HEK293 (cell line): ENCODE measurements at regions not wholly inside any gene's neighbourhood (a gene's known extent, or its start where the extent isn't known, plus 50 kb on each side); places are given as distances from the start of the nearest gene placed in this dataset.

ENCODE experiments used
- CTCF ChIP-seq: fragments of 450-650 bp; formaldehyde crosslinking; IDR thresholded peaks from 2 replicates; pipeline ENCODE4 v1.5.1; 2016; ENCODE audit warnings: missing biosample characterization, missing genetic modification characterization
- SP2 ChIP-seq: fragments of 450-650 bp; formaldehyde crosslinking; IDR thresholded peaks from 2 replicates; pipeline ENCODE4 v1.5.1; 2016; ENCODE audit warnings: missing biosample characterization, missing genetic modification characterization
- ZBTB21 ChIP-seq: fragments of 450-650 bp; formaldehyde crosslinking; IDR thresholded peaks from 2 replicates; pipeline ENCODE4 v1.5.1; 2017; ENCODE audit warnings: missing biosample characterization, missing genetic modification characterization
- ZBTB44 ChIP-seq: fragments of 450-650 bp; IDR thresholded peaks from 2 replicates; pipeline ENCODE4 v1.5.1; 2018; ENCODE audit warnings: missing biosample characterization, mild to moderate bottlenecking, missing genetic modification characterization
- ZBTB49 ChIP-seq: fragments of 450-650 bp; formaldehyde crosslinking; IDR thresholded peaks from 2 replicates; pipeline ENCODE4 v1.5.1; 2016; ENCODE audit warnings: missing biosample characterization, missing genetic modification characterization, low read depth
- ZNF404 ChIP-seq: fragments of 450-650 bp; formaldehyde crosslinking; IDR thresholded peaks from 2 replicates; pipeline ENCODE4 v1.5.1; 2017; ENCODE audit warnings: missing biosample characterization, missing genetic modification characterization
- ZNF426 ChIP-seq: fragments of 450-650 bp; formaldehyde crosslinking; IDR thresholded peaks from 2 replicates; pipeline ENCODE4 v1.5.1; 2017; ENCODE audit warnings: missing biosample characterization, missing genetic modification characterization, mild to moderate bottlenecking, inconsistent platforms, moderate library complexity
- ZNF677 ChIP-seq: fragments of 450-650 bp; IDR thresholded peaks from 2 replicates; pipeline ENCODE4 v1.5.0; 2018; ENCODE audit warnings: missing biosample characterization, mild to moderate bottlenecking, missing genetic modification characterization, moderate library complexity
- TF ChIP-seq, protein P1 (sequence below): fragments of 450-650 bp; formaldehyde crosslinking; IDR thresholded peaks from 2 replicates; pipeline ENCODE4 v1.5.1; 2016; ENCODE audit warnings: missing biosample characterization, missing genetic modification characterization

DNA sequence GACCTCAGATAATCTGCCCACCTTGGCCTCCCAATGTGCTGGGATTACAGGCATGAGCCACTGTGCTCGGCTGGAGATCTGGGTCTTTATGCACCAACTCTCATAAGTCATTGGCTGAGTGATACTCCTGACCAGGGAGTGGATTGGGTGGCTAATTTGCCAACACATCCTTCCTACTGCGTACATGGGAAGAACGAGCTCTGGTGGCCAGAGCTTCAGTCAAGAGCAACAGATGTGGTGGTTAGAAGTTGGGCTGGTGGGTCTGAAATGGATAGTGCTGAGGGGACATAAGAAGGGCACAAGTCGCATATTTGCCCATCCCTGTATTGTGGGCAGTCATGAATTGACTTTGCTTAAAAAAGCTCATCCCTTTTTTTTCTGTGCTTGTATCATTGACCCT, 74.1 kb upstream of the AMPD3 start:
- no peak for TF ChIP-seq ZBTB49 (tag by site-specific recombination)
- TF ChIP-seq, protein P1, sequence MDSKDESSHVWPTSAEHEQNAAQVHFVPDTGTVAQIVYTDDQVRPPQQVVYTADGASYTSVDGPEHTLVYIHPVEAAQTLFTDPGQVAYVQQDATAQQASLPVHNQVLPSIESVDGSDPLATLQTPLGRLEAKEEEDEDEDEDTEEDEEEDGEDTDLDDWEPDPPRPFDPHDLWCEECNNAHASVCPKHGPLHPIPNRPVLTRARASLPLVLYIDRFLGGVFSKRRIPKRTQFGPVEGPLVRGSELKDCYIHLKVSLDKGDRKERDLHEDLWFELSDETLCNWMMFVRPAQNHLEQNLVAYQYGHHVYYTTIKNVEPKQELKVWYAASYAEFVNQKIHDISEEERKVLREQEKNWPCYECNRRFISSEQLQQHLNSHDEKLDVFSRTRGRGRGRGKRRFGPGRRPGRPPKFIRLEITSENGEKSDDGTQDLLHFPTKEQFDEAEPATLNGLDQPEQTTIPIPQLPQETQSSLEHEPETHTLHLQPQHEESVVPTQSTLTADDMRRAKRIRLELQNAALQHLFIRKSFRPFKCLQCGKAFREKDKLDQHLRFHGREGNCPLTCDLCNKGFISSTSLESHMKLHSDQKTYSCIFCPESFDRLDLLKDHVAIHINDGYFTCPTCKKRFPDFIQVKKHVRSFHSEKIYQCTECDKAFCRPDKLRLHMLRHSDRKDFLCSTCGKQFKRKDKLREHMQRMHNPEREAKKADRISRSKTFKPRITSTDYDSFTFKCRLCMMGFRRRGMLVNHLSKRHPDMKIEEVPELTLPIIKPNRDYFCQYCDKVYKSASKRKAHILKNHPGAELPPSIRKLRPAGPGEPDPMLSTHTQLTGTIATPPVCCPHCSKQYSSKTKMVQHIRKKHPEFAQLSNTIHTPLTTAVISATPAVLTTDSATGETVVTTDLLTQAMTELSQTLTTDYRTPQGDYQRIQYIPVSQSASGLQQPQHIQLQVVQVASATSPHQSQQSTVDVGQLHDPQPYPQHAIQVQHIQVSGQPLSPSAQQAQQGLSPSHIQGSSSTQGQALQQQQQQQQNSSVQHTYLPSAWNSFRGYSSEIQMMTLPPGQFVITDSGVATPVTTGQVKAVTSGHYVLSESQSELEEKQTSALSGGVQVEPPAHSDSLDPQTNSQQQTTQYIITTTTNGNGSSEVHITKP (tag by site-specific recombination) = no peak
- TF ChIP-seq CTCF (tag by site-specific recombination) = no peak
- no peak for TF ChIP-seq ZNF426 (tag by site-specific recombination)
- no peak for TF ChIP-seq ZBTB44 (tag by site-specific recombination)
- no peak for TF ChIP-seq ZBTB21 (tag by site-specific recombination)
- TF ChIP-seq ZNF677 (tag by site-specific recombination) = no peak
- no peak for TF ChIP-seq ZNF404 (tag by site-specific recombination)
- no peak for TF ChIP-seq SP2
